PC-9 (cell line): ENCODE measurements at regions not wholly inside any gene's neighbourhood (a gene's known extent, or its start where the extent isn't known, plus 50 kb on each side); places are given as distances from the start of the nearest gene placed in this dataset.

Experiments used
- BruUV-seq: library from RNA; stranded (reverse); fragments of 400-500 nt; replicated peaks from 2 replicates; lab custom pipeline; 2021; lab: Mats Ljungman, UMichigan
- CTCF ChIA-PET: fragments of 300-600 bp; sonication (Branson Sonifier 250); formaldehyde crosslinking; loops from one replicate; lab custom pipeline; 2022; ENCODE audit warnings: antibody characterized with exemption; lab: Charles Lee
- POLR2A ChIA-PET: fragments of 300-600 bp; sonication (Branson Sonifier 250); formaldehyde crosslinking; loops from one replicate; lab custom pipeline; 2022; ENCODE audit warnings: antibody characterized with exemption; ENCODE audit not compliant: unreplicated experiment; lab: Charles Lee
- DNase-seq, 2 experiments: peaks; one replicate each; pipeline versions ENCODE4 v3.0.0 to v3.0.0-alpha.2; 2015 to 2022; ENCODE audit warnings: mixed read lengths in 1 of 2
- H2AFZ ChIP-seq: fragments of 200-600 bp; sonication (generic); 2 replicates; pipeline ENCODE4 v1.8.1; 2017; ENCODE audit warnings: antibody characterized with exemption
- H3F3A ChIP-seq: fragments of 200-600 bp; sonication (generic); 2 replicates; pipeline ENCODE4 v1.8.1; 2017; ENCODE audit warnings: antibody characterized with exemption, mild to moderate bottlenecking, low read depth; ENCODE audit not compliant: insufficient read depth
- H3K27ac ChIP-seq: fragments of 200-600 bp; sonication (generic); 2 replicates; pipeline ENCODE4 v1.6.1; 2016; ENCODE audit warnings: mixed run types
- H3K27me3 ChIP-seq: fragments of 200-600 bp; sonication (generic); 2 replicates; pipeline ENCODE4 v1.6.1; 2016; ENCODE audit warnings: low read depth, mixed run types; ENCODE audit not compliant: insufficient read depth
- H3K36me3 ChIP-seq: fragments of 200-600 bp; sonication (generic); 2 replicates; pipeline ENCODE4 v1.6.1; 2016; ENCODE audit warnings: low read depth, mixed run types
- H3K4me1 ChIP-seq: fragments of 200-600 bp; sonication (generic); replicated peaks from 2 replicates; pipeline ENCODE4 v1.6.1; 2016; ENCODE audit warnings: mixed run types; ENCODE audit not compliant: insufficient read depth
- H3K4me2 ChIP-seq: fragments of 200-600 bp; sonication (generic); 2 replicates; pipeline ENCODE4 v1.6.1; 2017; ENCODE audit warnings: mixed run types
- H3K4me3 ChIP-seq: fragments of 200-600 bp; sonication (generic); 2 replicates; pipeline ENCODE4 v1.6.1; 2016; ENCODE audit warnings: mixed run types
- H3K79me2 ChIP-seq: fragments of 200-600 bp; sonication (generic); 2 replicates; pipeline ENCODE4 v1.6.1; 2017; ENCODE audit warnings: low read depth, mixed run types
- H3K9me2 ChIP-seq: fragments of 200-600 bp; sonication (generic); 2 replicates; pipeline ENCODE4 v1.8.1; 2017; ENCODE audit warnings: mild to moderate bottlenecking; ENCODE audit not compliant: insufficient read depth
- H3K9me3 ChIP-seq: fragments of 200-600 bp; sonication (generic); 2 replicates; pipeline ENCODE4 v1.8.1; 2016; ENCODE audit warnings: low read depth; ENCODE audit not compliant: insufficient read depth
- H4K20me1 ChIP-seq: fragments of 200-600 bp; sonication (generic); 2 replicates; pipeline ENCODE4 v1.8.1; 2017; ENCODE audit not compliant: insufficient read depth
- EZH2 ChIP-seq: fragments of 200-600 bp; sonication (generic); IDR thresholded peaks from 2 replicates; pipeline ENCODE4 v1.8.0; 2017; ENCODE audit warnings: antibody characterized with exemption, low read depth
- intact Hi-C: fragments of 100-400 bp; cut with micrococcal nuclease; formaldehyde crosslinking; loops from one replicate; pipeline ENCODE4 v1.10.0; 2022; ENCODE audit not compliant: unreplicated experiment
- TF ChIP-seq, protein P1 (sequence below): fragments of 200-600 bp; sonication (generic); conservative IDR thresholded peaks from 2 replicates; pipeline ENCODE4 v1.6.1; 2017; ENCODE audit warnings: mixed run types, antibody characterized with exemption, mild to moderate bottlenecking, moderate library complexity

- no peaks in the 10 kb centered on the region for H3F3A ChIP-seq
- no peaks in the 10 kb centered on the region for H3K27me3 ChIP-seq
- H3K79me2 ChIP-seq, result no peaks in the 10 kb centered on the region
- no peak for TF ChIP-seq EZH2
- TF ChIP-seq, protein P1, sequence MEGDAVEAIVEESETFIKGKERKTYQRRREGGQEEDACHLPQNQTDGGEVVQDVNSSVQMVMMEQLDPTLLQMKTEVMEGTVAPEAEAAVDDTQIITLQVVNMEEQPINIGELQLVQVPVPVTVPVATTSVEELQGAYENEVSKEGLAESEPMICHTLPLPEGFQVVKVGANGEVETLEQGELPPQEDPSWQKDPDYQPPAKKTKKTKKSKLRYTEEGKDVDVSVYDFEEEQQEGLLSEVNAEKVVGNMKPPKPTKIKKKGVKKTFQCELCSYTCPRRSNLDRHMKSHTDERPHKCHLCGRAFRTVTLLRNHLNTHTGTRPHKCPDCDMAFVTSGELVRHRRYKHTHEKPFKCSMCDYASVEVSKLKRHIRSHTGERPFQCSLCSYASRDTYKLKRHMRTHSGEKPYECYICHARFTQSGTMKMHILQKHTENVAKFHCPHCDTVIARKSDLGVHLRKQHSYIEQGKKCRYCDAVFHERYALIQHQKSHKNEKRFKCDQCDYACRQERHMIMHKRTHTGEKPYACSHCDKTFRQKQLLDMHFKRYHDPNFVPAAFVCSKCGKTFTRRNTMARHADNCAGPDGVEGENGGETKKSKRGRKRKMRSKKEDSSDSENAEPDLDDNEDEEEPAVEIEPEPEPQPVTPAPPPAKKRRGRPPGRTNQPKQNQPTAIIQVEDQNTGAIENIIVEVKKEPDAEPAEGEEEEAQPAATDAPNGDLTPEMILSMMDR, result no peak
- H3K4me2 ChIP-seq, result no peak overlapping the region
- H3K9me3 ChIP-seq, result no peaks in the 10 kb centered on the region
- H2AFZ ChIP-seq, result no peak overlapping the region
- H3K9me2 ChIP-seq, result no peaks in the 10 kb centered on the region
- intact Hi-C loops, result no loop called here
- no peak overlapping the region for H3K4me3 ChIP-seq
- no peaks in the 10 kb centered on the region for H3K36me3 ChIP-seq
- H3K27ac ChIP-seq, result no peak overlapping the region
- no peaks in the 10 kb centered on the region for H4K20me1 ChIP-seq
- no peaks in the 10 kb centered on the region for H3K4me1 ChIP-seq
- DNase-seq, result no peak
- BruUV-seq, result no TSS peak
- CTCF ChIA-PET, result no interaction called here
- POLR2A ChIA-PET, result no interaction called here
These were observed 424.0 kb downstream of the ADAMTS20 start for GRCh38 chr12:43127886-43128549.

DNA sequence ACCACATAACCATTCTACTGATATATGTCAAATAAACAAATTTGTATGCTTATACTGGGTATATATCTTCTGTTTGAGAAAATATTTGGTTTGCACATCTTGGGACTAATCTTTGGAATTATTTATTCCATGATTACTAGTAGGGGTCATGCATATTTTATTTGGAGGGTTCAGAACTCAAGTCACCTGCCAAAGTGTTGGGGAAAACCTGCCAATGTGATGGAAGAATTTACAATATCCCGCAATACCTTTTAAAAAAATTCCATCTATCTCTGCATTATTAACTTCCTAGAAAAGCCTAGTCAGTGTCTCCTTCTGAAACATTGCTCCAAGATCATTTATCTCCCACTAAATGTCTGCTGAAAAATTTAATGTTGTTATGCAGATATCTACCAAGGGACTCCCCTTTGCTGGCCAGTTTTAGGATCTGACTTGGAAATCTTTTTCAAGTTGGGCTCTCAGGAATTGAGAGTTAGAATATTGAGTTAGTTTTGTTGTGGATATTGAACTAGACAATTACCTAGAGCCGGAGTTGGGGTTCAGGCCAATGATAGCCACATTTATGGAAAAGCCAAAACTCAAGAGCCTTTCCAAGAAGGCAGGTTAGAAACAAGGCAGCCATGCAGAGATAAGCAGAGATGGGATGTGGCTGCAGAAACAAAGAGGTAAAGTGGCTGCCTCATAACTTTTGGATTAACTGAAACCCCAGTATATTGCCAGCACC lies 425.2 kb downstream of the ADAMTS20 start:
- no peaks in the 10 kb centered on the region for H3K36me3 ChIP-seq
- H3K4me1 ChIP-seq, result no peaks in the 10 kb centered on the region
- no peaks in the 10 kb centered on the region for H4K20me1 ChIP-seq
- H3K27ac ChIP-seq, result no peak overlapping the region
- TF ChIP-seq, protein P1, result no peak
- TF ChIP-seq EZH2, result no peak
- no peaks in the 10 kb centered on the region for H3K27me3 ChIP-seq
- no TSS peak for BruUV-seq
- no peaks in the 10 kb centered on the region for H3K9me2 ChIP-seq
- DNase-seq, result no peak
- H3K9me3 ChIP-seq, result no peaks in the 10 kb centered on the region
- no peak overlapping the region for H3K4me2 ChIP-seq
- H3K4me3 ChIP-seq, result no peak overlapping the region
- H2AFZ ChIP-seq, result peak overlapping the region; percentile 46; the same call in 1 of the 2 replicates
- POLR2A ChIA-PET, result no interaction called here
- intact Hi-C loops, result no loop called here
- CTCF ChIA-PET, result no interaction called here
- H3K79me2 ChIP-seq, result no peaks in the 10 kb centered on the region
- H3F3A ChIP-seq, result no peaks in the 10 kb centered on the region

DNA sequence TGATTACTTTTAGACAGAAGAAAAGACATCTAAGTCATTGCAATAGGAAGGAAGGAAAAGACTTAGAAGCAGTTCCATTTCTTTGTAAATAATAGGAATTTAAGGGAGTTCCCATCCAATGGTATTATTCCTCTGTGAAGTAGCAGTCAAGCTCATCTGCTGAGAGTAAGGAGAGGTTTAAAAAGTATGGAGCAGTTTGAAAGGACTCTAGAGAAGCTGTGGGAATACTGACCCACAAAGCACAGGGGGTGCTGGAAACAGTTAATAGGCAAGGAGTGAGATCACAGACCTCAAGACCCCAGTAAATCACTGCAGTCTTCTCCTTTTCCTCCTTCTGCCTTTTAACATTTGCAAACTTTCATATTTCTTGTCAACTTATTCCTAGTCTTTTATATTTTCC lies 428.5 kb downstream of the ADAMTS20 start:
- ChIA-PET POLR2A (no interaction called here), CTCF (no interaction called here)
- no peaks in the 10 kb centered on the region for H3K27me3 ChIP-seq
- H3K4me3 ChIP-seq, result no peak overlapping the region
- intact Hi-C loops, result no loop called here
- H3F3A ChIP-seq, result no peaks in the 10 kb centered on the region
- no peaks in the 10 kb centered on the region for H3K36me3 ChIP-seq
- no peaks in the 10 kb centered on the region for H3K4me1 ChIP-seq
- no peak for DNase-seq
- no peak overlapping the region for H3K27ac ChIP-seq
- H3K4me2 ChIP-seq, result no peak overlapping the region
- H4K20me1 ChIP-seq, result no peaks in the 10 kb centered on the region
- no peaks in the 10 kb centered on the region for H3K79me2 ChIP-seq
- H3K9me3 ChIP-seq, result no peaks in the 10 kb centered on the region
- no peak overlapping the region for H2AFZ ChIP-seq
- no peaks in the 10 kb centered on the region for H3K9me2 ChIP-seq
- no peak for TF ChIP-seq EZH2
- TF ChIP-seq, protein P1, result no peak
- BruUV-seq, result no TSS peak
